ENCODE measurements at regions not wholly inside any gene's neighbourhood (a gene's known extent, or its start where the extent isn't known, plus 50 kb on each side); places are given as distances from the start of the nearest gene placed in this dataset.
"Not testable (repeated sequence)": the region's sequence is repeated elsewhere in the genome, so short reads cannot be mapped to it uniquely, and the experiment has no call there.

DNA sequence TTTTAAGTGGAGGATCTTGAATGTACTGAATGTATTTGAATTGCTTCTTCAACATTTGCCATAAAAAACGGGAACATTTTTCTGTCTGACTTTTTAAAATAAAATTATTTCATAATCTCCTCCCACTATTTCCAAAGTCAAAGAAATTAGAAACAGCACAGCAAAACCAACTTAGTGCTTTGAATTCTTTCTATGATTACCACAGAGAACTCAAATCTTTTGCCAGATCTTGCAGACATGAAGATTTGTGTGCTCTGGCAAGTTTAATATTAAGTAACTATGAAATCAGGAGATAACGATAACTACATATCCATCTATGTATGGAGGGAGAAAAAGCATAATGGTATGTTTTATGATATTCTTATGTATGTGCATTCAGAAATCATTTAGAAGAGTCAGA is 982.2 kb downstream of the PCDH7 start:
- intact Hi-C loops (cut with DNase I), result no loop called here
- DNase-seq (no peak), ATAC-seq (no peak)

DNA sequence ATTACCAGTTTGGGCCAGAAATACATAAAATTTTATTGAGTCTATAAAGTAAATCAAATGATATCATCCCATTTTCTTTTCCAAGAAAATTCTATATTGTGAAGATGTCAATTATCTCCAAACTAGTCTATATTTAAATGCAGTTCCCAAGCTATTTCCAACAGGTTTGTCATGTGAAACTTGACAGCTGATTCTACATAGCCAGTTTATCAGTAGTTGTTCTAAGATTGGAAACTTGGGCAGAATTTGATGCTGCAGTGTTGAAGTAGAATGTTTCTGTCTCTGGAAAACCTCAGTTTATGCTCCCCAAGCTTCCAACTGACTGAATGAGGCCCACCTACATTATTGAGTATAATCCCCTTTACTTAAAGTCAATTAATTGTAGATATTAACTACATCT is 994.1 kb downstream of the PCDH7 start:
- DNase-seq (no peak), ATAC-seq (no peak)
- intact Hi-C loops (cut with DNase I), result no loop called here

- intact Hi-C loops (cut with DNase I), result no loop called here
- ATAC-seq (no peak), DNase-seq (no peak)
These were observed 995.1 kb downstream of the PCDH7 start for GRCh38 chr4:31715302-31715701.

DNA sequence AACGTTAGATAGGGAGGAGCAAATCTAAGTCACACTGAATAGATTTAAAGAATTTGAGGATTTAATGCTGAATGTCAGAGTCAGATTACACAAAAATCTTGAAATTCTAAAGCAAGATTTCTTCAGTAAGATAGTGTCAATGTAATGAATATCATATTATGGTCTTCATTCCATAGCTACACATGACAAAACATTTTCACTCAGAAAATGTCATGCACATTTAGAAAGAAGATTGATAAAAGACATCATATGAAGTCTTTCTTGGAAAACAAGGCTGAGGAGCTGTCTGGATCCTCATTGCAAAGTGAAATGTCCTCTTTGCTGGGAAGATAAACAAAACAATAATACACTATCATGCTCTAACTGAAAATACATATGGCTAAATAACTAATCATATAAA is 1006.9 kb downstream of the PCDH7 start:
- intact Hi-C loops (cut with DNase I), result no loop called here
- ATAC-seq (no peak), DNase-seq (no peak)

- DNase-seq, result no peak
- no peak for ATAC-seq
- intact Hi-C loops (cut with DNase I), result no loop called here
These were observed 1014.8 kb downstream of the PCDH7 start for GRCh38 chr4:31735004-31735403.

- intact Hi-C loops (cut with DNase I), result no loop called here
- DNase-seq (no peak), ATAC-seq (no peak)
These were observed 1017.2 kb downstream of the PCDH7 start for GRCh38 chr4:31737419-31737818.

- ATAC-seq, result no peak
- intact Hi-C loops (cut with DNase I), result no loop called here
- DNase-seq, result no peak
These were observed 1021.2 kb downstream of the PCDH7 start for GRCh38 chr4:31741326-31741725.

- DNase-seq, result no peak
- no peak for ATAC-seq
- intact Hi-C loops (cut with DNase I), result no loop called here
These were observed 1028.2 kb downstream of the PCDH7 start for GRCh38 chr4:31748382-31748781.

GRCh38 chr4:31750581-31750980 is 1030.4 kb downstream of the PCDH7 start:
- ATAC-seq; intact Hi-C loops (cut with DNase I); DNase-seq: not testable (repeated sequence)

GRCh38 chr4:31755751-31756150 is 1035.6 kb downstream of the PCDH7 start:
- ATAC-seq, result no peak
- no peak for DNase-seq
- intact Hi-C loops (cut with DNase I), result no loop called here

DNA sequence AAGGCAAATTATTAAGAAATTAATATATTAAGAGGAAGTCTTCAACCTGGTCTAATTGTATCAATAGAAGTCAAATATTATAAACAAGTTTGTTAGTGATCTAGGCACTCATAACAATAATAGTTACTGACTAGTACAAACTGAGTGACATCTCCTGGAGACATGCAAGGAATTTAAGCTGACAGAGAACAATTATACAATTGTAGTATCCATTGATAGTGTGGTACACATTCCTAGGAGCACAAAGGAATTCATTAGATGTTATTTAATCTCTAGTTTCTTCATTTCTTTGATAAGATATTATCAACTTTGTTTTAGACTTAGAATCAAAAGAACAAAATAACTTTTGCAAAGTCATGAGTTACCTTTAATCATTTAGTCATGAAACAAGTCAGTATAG is 1048.6 kb downstream of the PCDH7 start:
- ATAC-seq, result no peak
- DNase-seq, result no peak
- intact Hi-C loops (cut with DNase I), result no loop called here

DNA sequence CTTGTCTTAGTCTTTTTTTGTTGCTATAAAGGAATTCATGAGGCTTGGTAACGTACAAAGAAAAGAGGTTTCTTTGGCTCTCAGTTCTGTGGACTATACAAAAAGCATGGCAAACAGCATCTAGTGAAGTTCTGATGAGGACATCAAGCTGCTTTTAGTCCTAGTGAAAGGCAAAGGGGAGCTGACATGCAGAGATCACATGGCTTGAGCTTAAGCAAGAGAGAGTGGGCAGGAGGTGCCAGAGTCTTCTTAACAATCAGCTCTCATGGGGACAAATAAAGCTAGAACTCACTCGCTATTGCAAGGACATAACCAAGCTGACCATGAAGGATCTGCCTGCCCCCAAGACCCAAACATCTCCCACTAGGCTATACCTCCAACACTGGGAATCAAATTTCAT is 1063.1 kb downstream of the PCDH7 start:
- ATAC-seq, result no peak
- intact Hi-C loops (cut with DNase I), result no loop called here
- no peak for DNase-seq

DNA sequence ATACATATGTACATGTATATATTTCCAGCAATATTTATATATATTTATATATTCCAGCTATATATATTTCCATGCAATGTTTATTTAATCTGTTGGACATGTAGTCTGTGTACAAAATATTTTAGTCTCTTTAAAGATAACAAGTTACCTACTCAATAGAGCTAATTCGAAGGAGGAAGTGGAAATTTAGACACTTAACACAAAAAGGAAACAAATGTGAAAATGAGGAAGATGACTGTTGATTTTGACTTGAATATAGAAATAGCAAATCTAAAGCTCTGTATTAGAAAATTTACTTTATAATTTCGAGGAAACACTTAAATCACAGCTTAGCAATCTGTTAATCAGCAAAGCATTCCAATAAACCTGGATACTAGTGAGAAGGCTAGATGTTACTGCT is 1064.4 kb downstream of the PCDH7 start:
- DNase-seq (no peak), ATAC-seq (no peak)
- intact Hi-C loops (cut with DNase I), result no loop called here

GRCh38 chr4:31787701-31788100 is 1067.5 kb downstream of the PCDH7 start:
- DNase-seq, result no peak
- ATAC-seq, result no peak
- intact Hi-C loops (cut with DNase I), result no loop called here

GRCh38 chr4:31788676-31789075 is 1068.5 kb downstream of the PCDH7 start:
- intact Hi-C loops (cut with DNase I), result no loop called here
- ATAC-seq (no peak), DNase-seq (no peak)

- intact Hi-C loops (cut with DNase I), result no loop called here
- no peak for DNase-seq
- ATAC-seq, result no peak
These were observed 1071.5 kb downstream of the PCDH7 start for GRCh38 chr4:31791666-31792065.

DNA sequence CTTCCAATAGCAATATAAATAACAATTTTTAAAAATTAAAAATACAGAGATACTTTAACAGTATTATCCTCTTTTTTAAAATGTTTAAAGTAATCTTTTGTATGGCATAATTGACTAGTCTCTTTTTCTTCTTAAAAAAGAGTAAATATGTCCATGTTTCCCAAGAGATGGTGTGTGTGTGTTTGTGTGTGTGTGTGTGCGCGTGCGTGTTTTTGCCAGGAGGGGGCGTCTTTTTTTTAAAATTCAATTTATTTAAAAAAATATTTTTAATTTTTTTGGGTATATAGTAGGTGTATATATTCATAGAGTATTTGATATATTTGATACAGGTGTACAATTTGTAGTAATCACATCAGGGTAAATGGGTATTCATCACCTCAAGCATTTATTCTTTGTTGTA is 1073.7 kb downstream of the PCDH7 start:
- ATAC-seq (no peak), DNase-seq (no peak)
- intact Hi-C loops (cut with DNase I), result no loop called here

DNA sequence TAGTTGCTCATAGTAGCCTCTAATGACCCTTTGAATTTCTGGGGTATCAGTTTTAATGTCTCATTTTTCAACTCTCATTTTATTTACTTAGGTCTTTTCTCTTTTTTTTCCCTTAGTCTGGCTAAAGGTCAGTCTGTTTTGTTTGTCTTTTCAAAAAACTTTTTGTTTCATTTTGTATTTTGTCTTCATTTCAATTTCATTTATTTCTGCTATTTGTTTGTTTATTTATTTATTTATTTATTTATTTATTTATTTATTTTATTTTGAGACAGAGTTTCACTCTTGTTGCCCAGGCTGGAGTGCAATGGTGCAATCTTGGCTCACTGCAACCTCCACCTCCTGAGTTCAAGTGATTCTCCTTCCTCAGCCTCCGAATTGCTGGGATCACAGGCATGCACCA is 1076.9 kb downstream of the PCDH7 start:
- DNase-seq; ATAC-seq; intact Hi-C loops (cut with DNase I): not testable (repeated sequence)

- no peak for DNase-seq
- intact Hi-C loops (cut with DNase I), result no loop called here
- peak in 1 of 2 donors; percentile 64 for ATAC-seq
These were observed 1083.5 kb downstream of the PCDH7 start for GRCh38 chr4:31803526-31804195.

DNA sequence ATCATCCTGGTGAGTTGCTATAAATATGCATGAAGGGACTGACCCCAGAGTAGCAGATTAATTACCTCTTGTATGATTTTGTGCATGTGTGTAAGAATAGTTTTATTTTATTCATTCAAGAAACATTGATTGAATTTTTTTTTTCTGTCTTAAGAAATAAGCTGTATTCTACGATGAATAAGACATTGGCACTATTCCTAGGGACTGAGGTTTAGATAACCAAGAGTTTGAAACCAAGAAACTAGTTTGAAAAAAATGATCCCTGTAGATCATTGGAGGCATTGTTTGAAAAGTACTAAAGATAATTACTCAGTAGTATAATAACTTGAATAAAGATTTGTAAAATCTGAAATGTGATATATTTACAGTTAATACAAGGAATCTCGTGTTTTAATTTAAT is 1086.9 kb downstream of the PCDH7 start:
- ATAC-seq (no peak), DNase-seq (no peak)
- intact Hi-C loops (cut with DNase I), result no loop called here

DNA sequence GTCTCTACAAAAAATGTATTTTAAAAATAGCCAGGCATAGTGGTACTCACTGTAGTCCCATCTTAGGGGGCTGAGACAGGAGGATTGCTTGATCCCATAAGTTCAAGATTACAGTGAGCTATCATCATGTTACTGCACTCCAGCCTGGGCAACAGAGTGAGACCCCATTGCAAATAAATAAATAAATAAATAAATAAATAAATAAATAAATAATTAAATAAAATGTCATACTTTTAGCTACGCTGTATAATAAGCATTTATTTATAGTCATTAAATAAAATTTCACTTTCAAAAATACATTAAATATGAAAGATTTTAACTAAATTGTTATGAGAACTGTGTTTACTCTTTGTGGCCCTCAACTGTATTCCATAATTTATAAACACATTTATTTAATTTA is 1124.2 kb downstream of the PCDH7 start:
- intact Hi-C loops (cut with DNase I), result no loop called here
- DNase-seq, result no peak
- ATAC-seq, result no peak

GRCh38 chr4:31851946-31852345 is 1131.8 kb downstream of the PCDH7 start:
- DNase-seq (no peak), ATAC-seq (no peak)
- intact Hi-C loops (cut with DNase I), result no loop called here

All from left cardiac atrium (tissue), 4 donors.